ENCODE measurements at regions not wholly inside any gene's neighbourhood (a gene's known extent, or its start where the extent isn't known, plus 50 kb on each side); places are given as distances from the start of the nearest gene placed in this dataset.

DNA sequence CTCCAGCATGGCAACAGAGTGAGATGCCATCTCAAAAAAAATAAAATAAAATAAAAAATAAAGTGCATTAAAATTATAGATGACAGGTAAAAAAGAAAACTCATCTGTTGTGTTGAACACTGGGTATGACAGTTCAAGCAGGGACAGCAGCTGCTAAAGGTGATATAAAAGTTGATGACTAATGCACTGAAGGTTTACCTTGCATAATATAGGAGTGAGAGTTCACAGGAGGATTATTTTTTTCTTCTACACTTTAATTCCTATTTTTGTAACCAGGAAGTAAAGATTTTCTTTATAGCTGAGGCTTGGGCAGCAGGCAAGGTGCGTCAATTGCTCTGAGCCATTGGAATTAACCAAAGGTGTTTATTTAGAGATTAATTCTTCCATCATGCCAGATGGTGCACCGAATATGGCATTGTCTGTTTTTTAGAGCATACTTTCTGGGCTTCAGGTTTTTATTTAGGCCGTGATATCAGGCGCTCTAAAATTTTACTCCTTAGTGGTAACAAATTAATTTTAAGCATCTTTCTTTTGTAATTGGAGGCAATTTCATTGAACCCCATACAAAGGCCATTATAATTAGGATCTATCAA, 337.0 kb upstream of the SLC10A2 start:
- peaks cover 37% of the 10 kb centered on the region for H3K9me3 Mint-ChIP-seq
- TF ChIP-seq, protein P1, sequence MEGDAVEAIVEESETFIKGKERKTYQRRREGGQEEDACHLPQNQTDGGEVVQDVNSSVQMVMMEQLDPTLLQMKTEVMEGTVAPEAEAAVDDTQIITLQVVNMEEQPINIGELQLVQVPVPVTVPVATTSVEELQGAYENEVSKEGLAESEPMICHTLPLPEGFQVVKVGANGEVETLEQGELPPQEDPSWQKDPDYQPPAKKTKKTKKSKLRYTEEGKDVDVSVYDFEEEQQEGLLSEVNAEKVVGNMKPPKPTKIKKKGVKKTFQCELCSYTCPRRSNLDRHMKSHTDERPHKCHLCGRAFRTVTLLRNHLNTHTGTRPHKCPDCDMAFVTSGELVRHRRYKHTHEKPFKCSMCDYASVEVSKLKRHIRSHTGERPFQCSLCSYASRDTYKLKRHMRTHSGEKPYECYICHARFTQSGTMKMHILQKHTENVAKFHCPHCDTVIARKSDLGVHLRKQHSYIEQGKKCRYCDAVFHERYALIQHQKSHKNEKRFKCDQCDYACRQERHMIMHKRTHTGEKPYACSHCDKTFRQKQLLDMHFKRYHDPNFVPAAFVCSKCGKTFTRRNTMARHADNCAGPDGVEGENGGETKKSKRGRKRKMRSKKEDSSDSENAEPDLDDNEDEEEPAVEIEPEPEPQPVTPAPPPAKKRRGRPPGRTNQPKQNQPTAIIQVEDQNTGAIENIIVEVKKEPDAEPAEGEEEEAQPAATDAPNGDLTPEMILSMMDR (IDR thresholded peaks at IDR 0.05): no peak
- H3K36me3 Mint-ChIP-seq (ENCODE audit: low read depth): 0 out of 2 replicates have a peak, but pooled peaks cover 5% of the 10 kb centered on the region
- H3K27me3 Mint-ChIP-seq (ENCODE audit: insufficient read depth): no peaks in the 10 kb centered on the region
- no peak for DNase-seq
- no peaks in the 10 kb centered on the region for H3K4me1 Mint-ChIP-seq (ENCODE audit: low read depth)
- no peak overlapping the region for H3K4me3 Mint-ChIP-seq
- H3K27ac Mint-ChIP-seq: no peak overlapping the region

DNA sequence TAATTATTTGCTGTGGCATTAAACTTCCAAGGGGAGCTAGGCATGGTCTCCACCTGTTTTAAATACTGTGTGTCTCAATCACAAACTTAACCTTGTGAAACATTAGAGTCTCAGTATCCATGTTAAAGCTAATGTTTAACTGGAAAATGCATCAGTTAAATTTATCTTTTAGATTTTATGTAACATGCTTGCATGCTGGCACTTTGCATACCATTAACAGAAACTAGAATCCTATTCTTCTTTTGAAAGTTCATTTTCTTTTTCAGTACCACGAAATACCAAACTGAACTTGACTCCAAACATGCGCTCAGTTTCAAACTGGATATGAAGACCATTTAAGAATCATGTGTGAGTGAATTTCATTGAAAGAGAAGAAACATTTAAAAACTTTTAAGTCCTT, 328.9 kb upstream of the SLC10A2 start:
- Mint-ChIP-seq H3K9me3 (peaks cover 28% of the 10 kb centered on the region), H3K27me3 (ENCODE audit: insufficient read depth) (no peaks in the 10 kb centered on the region), H3K36me3 (ENCODE audit: low read depth) (no peaks in the 10 kb centered on the region), H3K27ac (no peak overlapping the region), H3K4me1 (ENCODE audit: low read depth) (no peaks in the 10 kb centered on the region), H3K4me3 (no peak overlapping the region)
- TF ChIP-seq, protein P1 (IDR thresholded peaks at IDR 0.05): no peak
- DNase-seq: no peak

DNA sequence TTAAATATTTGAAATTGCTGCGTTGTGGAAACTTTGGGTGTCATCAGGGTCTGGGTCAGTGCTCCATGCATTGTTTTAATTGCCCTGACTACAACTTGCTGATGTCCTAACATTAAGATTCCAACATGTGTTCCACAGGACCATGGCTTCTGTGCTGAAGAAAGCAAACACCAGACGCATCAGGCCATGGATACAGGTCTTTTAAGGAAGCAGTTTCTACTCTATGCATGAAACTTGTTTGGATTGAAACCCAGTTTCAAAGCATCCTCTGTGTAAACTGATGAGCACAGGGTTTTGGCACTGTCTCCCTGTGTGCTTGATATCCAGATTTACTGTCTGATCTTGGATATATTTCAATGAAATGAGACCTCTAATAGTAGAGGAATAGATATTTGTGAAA, 328.4 kb upstream of the SLC10A2 start:
- H3K4me3 Mint-ChIP-seq: no peak overlapping the region

DNA sequence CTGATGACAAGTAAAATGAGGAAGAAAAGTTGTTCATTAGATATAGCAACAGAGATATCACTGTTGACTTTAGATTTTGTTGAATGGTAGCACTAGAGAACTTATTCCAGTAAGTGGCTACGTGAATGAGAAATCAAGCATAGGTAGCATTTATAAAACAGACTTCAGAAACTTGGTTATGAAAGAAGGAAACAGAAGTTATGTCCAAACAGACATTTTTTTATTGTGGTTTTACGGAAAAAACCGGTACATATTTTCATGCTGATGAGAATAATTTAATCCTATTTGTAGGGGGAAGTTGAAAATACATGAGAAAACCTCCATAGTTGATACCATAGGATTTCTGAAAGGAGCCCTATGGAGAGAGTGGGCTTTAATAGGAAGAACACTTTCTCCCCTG, 325.7 kb upstream of the SLC10A2 start:
- no peak for DNase-seq
- Mint-ChIP-seq H3K4me1 (ENCODE audit: low read depth) (no peaks in the 10 kb centered on the region), H3K27ac (no peak overlapping the region), H3K36me3 (ENCODE audit: low read depth) (no peaks in the 10 kb centered on the region), H3K4me3 (no peak overlapping the region), H3K27me3 (ENCODE audit: insufficient read depth) (no peaks in the 10 kb centered on the region), H3K9me3 (peaks cover 12% of the 10 kb centered on the region)
- TF ChIP-seq, protein P1 (IDR thresholded peaks at IDR 0.05): no peak

More for the DNA sequence above, 328.4 kb upstream of the SLC10A2 start:
- TF ChIP-seq, protein P1 (IDR thresholded peaks at IDR 0.05): no peak
- H3K36me3 Mint-ChIP-seq (ENCODE audit: low read depth): no peaks in the 10 kb centered on the region
- H3K27me3 Mint-ChIP-seq (ENCODE audit: insufficient read depth): no peaks in the 10 kb centered on the region
- H3K27ac Mint-ChIP-seq: no peak overlapping the region
- H3K4me1 Mint-ChIP-seq (ENCODE audit: low read depth): no peaks in the 10 kb centered on the region
- peaks cover 29% of the 10 kb centered on the region for H3K9me3 Mint-ChIP-seq
- no peak for DNase-seq

DNA sequence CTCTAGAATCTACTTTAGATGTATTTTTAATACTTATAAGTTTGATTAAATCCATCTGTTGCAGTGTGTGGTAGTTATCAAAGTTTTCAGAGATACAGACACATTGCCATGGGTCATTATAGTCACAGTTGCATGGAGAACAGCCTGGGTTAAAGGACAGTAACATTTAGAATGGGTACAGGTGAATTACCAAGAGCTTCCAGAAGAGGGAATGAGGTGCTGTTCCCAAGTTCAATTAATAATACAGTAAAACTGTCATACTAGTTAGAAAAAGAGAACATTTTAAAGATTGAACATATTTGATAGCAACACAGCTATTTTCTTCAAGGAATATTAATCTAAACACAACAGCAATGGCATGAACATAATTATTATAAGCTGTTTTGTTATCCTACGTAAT, 322.6 kb upstream of the SLC10A2 start:
- Mint-ChIP-seq H3K9me3 (peaks cover 14% of the 10 kb centered on the region; the same call in 1 of the 2 replicates), H3K36me3 (ENCODE audit: low read depth) (no peaks in the 10 kb centered on the region), H3K4me1 (ENCODE audit: low read depth) (no peaks in the 10 kb centered on the region), H3K4me3 (no peak overlapping the region), H3K27ac (no peak overlapping the region), H3K27me3 (ENCODE audit: insufficient read depth) (no peaks in the 10 kb centered on the region; the same call in 1 of the 2 replicates)
- TF ChIP-seq, protein P1 (IDR thresholded peaks at IDR 0.05): no peak
- DNase-seq: no peak
